CD4-positive, CD25-positive, alpha-beta regulatory T cell (primary cell): ENCODE measurements at regions not wholly inside any gene's neighbourhood (a gene's known extent, or its start where the extent isn't known, plus 50 kb on each side); places are given as distances from the start of the nearest gene placed in this dataset.

Experiments used
- ATAC-seq, 2 donors: fragments of 150-1000 bp; cut with Tn5 transposase; one replicate each; pipeline ENCODE4 v1.10.0; 2021; ENCODE audit warnings: low read depth in 2 of 2, moderate number of reproducible peaks in 2 of 2, moderate library complexity in 1 of 2
- DNase-seq, 3 donors: peaks; one replicate each; pipeline versions ENCODE4 v3.0.0 to v3.0.0-alpha.2; 2012 to 2022; ENCODE audit warnings: mixed read lengths in 1 of 3
- H3K27ac ChIP-seq: one replicate; pipeline ENCODE4 v1.7.0; 2013; ENCODE audit warnings: mild to moderate bottlenecking, low read length; ENCODE audit not compliant: insufficient read depth, poor library complexity, severe bottlenecking
- H3K27me3 ChIP-seq: one replicate; pipeline ENCODE4 v1.7.0; 2013; ENCODE audit warnings: low read length; ENCODE audit not compliant: control insufficient read depth, insufficient read depth
- H3K36me3 ChIP-seq: one replicate; pipeline ENCODE4 v1.7.0; 2013; ENCODE audit warnings: mild to moderate bottlenecking, low read length, moderate library complexity; ENCODE audit not compliant: control insufficient read depth, insufficient read depth
- H3K4me1 ChIP-seq: 2 replicates; pipeline ENCODE4 v1.7.0; 2013; ENCODE audit warnings: mild to moderate bottlenecking, low read length; ENCODE audit not compliant: insufficient read depth, control insufficient read depth, poor library complexity, severe bottlenecking
- H3K4me3 ChIP-seq: one replicate; pipeline ENCODE4 v1.7.0; 2013; ENCODE audit warnings: low read depth, mild to moderate bottlenecking, low read length, moderate library complexity
- H3K9me3 ChIP-seq, 2 experiments: 1 replicate in 1 of 2; 2 replicates in 1 of 2; pipeline ENCODE4 v1.7.0; 2013; ENCODE audit warnings: low read length in 2 of 2, mild to moderate bottlenecking in 1 of 2, moderate library complexity in 1 of 2; ENCODE audit not compliant: control insufficient read depth in 2 of 2
- H3K27ac Mint-ChIP-seq, 3 donors: one replicate each; pipeline ENCODE4 v1.8.0; 2020 to 2022; ENCODE audit warnings: mild to moderate bottlenecking in 3 of 3, mixed read lengths in 3 of 3, moderate library complexity in 2 of 3
- H3K27me3 Mint-ChIP-seq: one replicate; pipeline ENCODE4 v1.8.0; 2022; ENCODE audit warnings: mild to moderate bottlenecking, mixed read lengths
- H3K36me3 Mint-ChIP-seq: one replicate; pipeline ENCODE4 v1.8.0; 2020; ENCODE audit warnings: mixed read lengths
- H3K4me1 Mint-ChIP-seq, 4 donors: one replicate each; pipeline ENCODE4 v1.8.0; 2020 to 2022; ENCODE audit warnings: mixed read lengths in 4 of 4, mild to moderate bottlenecking in 1 of 4
- H3K4me3 Mint-ChIP-seq, 4 donors: one replicate each; pipeline ENCODE4 v1.8.0; 2020 to 2022; ENCODE audit warnings: mild to moderate bottlenecking in 4 of 4, mixed read lengths in 4 of 4, moderate library complexity in 3 of 4
- H3K9me3 Mint-ChIP-seq, 7 donors: one replicate each; pipeline ENCODE4 v1.8.0; 2020 to 2022; ENCODE audit warnings: mixed read lengths in 7 of 7, mild to moderate bottlenecking in 3 of 7, moderate library complexity in 2 of 7

GRCh38 chr6:62942000-62942399 is 269.3 kb upstream of the FKBP1C start:
- H3K27ac ChIP-seq = no peak overlapping the region
- ATAC-seq (no peak), DNase-seq (no peak)
- H3K27me3 ChIP-seq = no peaks in the 10 kb centered on the region
- H3K9me3 ChIP-seq = no peaks in the 10 kb centered on the region
- no peaks in the 10 kb centered on the region for H3K36me3 ChIP-seq
- no peak overlapping the region for H3K4me3 Mint-ChIP-seq
- H3K36me3 Mint-ChIP-seq = no peaks in the 10 kb centered on the region
- no peak overlapping the region for H3K4me3 ChIP-seq
- H3K4me1 ChIP-seq = no peaks in the 10 kb centered on the region
- H3K27me3 Mint-ChIP-seq = no peaks in the 10 kb centered on the region
- no peak overlapping the region for H3K27ac Mint-ChIP-seq
- H3K9me3 Mint-ChIP-seq = peaks cover 0 to 9% (median 3%) of the 10 kb centered on the region in 7 donors
- no peaks in the 10 kb centered on the region for H3K4me1 Mint-ChIP-seq

- Mint-ChIP-seq H3K27me3 (no peaks in the 10 kb centered on the region), H3K4me1 (no peaks in the 10 kb centered on the region), H3K36me3 (no peaks in the 10 kb centered on the region), H3K9me3 (peaks cover 0 to 4% (median 2%) of the 10 kb centered on the region in 7 donors), H3K4me3 (no peak overlapping the region), H3K27ac (no peak overlapping the region)
- ATAC-seq = no peak
- H3K9me3 ChIP-seq = no peaks in the 10 kb centered on the region
- no peaks in the 10 kb centered on the region for H3K4me1 ChIP-seq
- H3K27ac ChIP-seq = no peak overlapping the region
- DNase-seq = no peak
- no peaks in the 10 kb centered on the region for H3K27me3 ChIP-seq
- H3K36me3 ChIP-seq = no peaks in the 10 kb centered on the region
- no peak overlapping the region for H3K4me3 ChIP-seq
These were observed 242.4 kb upstream of the FKBP1C start for GRCh38 chr6:62968834-62969233.

GRCh38 chr6:62971976-62972658 is 239.2 kb upstream of the FKBP1C start:
- Histone ChIP-seq H3K4me1 (no peaks in the 10 kb centered on the region), H3K9me3 (no peaks in the 10 kb centered on the region), H3K27me3 (no peaks in the 10 kb centered on the region), H3K36me3 (no peaks in the 10 kb centered on the region), H3K27ac (no peak overlapping the region), H3K4me3 (no peak overlapping the region)
- no peaks in the 10 kb centered on the region for H3K36me3 Mint-ChIP-seq
- DNase-seq = no peak
- no peaks in the 10 kb centered on the region for H3K27me3 Mint-ChIP-seq
- no peak for ATAC-seq
- peak overlapping the region in 1 of 3 donors; percentile 32 for H3K27ac Mint-ChIP-seq
- H3K4me3 Mint-ChIP-seq = no peak overlapping the region
- H3K9me3 Mint-ChIP-seq = peaks cover 0 to 4% (median 0%) of the 10 kb centered on the region in 7 donors
- no peaks in the 10 kb centered on the region for H3K4me1 Mint-ChIP-seq

- Mint-ChIP-seq H3K27me3 (no peaks in the 10 kb centered on the region), H3K4me1 (no peaks in the 10 kb centered on the region), H3K4me3 (no peak overlapping the region), H3K36me3 (no peaks in the 10 kb centered on the region), H3K27ac (no peak overlapping the region), H3K9me3 (peaks cover 0 to 3% (median 0%) of the 10 kb centered on the region in 7 donors)
- H3K27me3 ChIP-seq = no peaks in the 10 kb centered on the region
- no peak overlapping the region for H3K27ac ChIP-seq
- no peaks in the 10 kb centered on the region for H3K4me1 ChIP-seq
- ATAC-seq (no peak), DNase-seq (no peak)
- no peak overlapping the region for H3K4me3 ChIP-seq
- no peaks in the 10 kb centered on the region for H3K36me3 ChIP-seq
- no peaks in the 10 kb centered on the region for H3K9me3 ChIP-seq
These were observed 236.8 kb upstream of the FKBP1C start for GRCh38 chr6:62974452-62974851.

GRCh38 chr6:62976566-62976965 is 234.7 kb upstream of the FKBP1C start:
- Mint-ChIP-seq H3K9me3 (peaks cover 0 to 3% (median 0%) of the 10 kb centered on the region in 7 donors), H3K4me1 (no peaks in the 10 kb centered on the region), H3K27ac (peak overlapping the region in 1 of 3 donors; percentile 57), H3K4me3 (no peak overlapping the region), H3K36me3 (no peaks in the 10 kb centered on the region), H3K27me3 (no peaks in the 10 kb centered on the region)
- Histone ChIP-seq H3K4me3 (no peak overlapping the region), H3K9me3 (no peaks in the 10 kb centered on the region), H3K27me3 (no peaks in the 10 kb centered on the region), H3K36me3 (no peaks in the 10 kb centered on the region), H3K4me1 (no peaks in the 10 kb centered on the region), H3K27ac (no peak overlapping the region)
- DNase-seq = no peak
- ATAC-seq = no peak

GRCh38 chr6:62978920-62979319 is 232.3 kb upstream of the FKBP1C start:
- no peaks in the 10 kb centered on the region for H3K4me1 Mint-ChIP-seq
- Histone ChIP-seq H3K27ac (no peak overlapping the region), H3K27me3 (no peaks in the 10 kb centered on the region), H3K9me3 (no peaks in the 10 kb centered on the region), H3K36me3 (no peaks in the 10 kb centered on the region), H3K4me3 (no peak overlapping the region), H3K4me1 (no peaks in the 10 kb centered on the region)
- no peaks in the 10 kb centered on the region for H3K36me3 Mint-ChIP-seq
- ATAC-seq = no peak
- no peak overlapping the region for H3K4me3 Mint-ChIP-seq
- DNase-seq = no peak
- no peaks in the 10 kb centered on the region for H3K27me3 Mint-ChIP-seq
- no peak overlapping the region for H3K27ac Mint-ChIP-seq
- peaks cover 0 to 3% (median 0%) of the 10 kb centered on the region in 7 donors for H3K9me3 Mint-ChIP-seq

GRCh38 chr6:62980093-62980492 is 231.2 kb upstream of the FKBP1C start:
- Mint-ChIP-seq H3K4me3 (no peak overlapping the region), H3K9me3 (peaks cover 0 to 6% (median 0%) of the 10 kb centered on the region in 7 donors), H3K27ac (no peak overlapping the region), H3K4me1 (no peaks in the 10 kb centered on the region), H3K36me3 (no peaks in the 10 kb centered on the region), H3K27me3 (no peaks in the 10 kb centered on the region)
- Histone ChIP-seq H3K4me1 (no peaks in the 10 kb centered on the region), H3K4me3 (no peak overlapping the region), H3K9me3 (no peaks in the 10 kb centered on the region), H3K36me3 (no peaks in the 10 kb centered on the region), H3K27me3 (no peaks in the 10 kb centered on the region), H3K27ac (no peak overlapping the region)
- ATAC-seq = no peak
- DNase-seq = no peak

- Histone ChIP-seq H3K4me1 (no peaks in the 10 kb centered on the region), H3K9me3 (no peaks in the 10 kb centered on the region), H3K27me3 (no peaks in the 10 kb centered on the region), H3K36me3 (no peaks in the 10 kb centered on the region), H3K4me3 (no peak overlapping the region), H3K27ac (no peak overlapping the region)
- ATAC-seq (no peak), DNase-seq (no peak)
- H3K36me3 Mint-ChIP-seq = no peaks in the 10 kb centered on the region
- H3K27me3 Mint-ChIP-seq = no peaks in the 10 kb centered on the region
- peaks cover 0 to 6% (median 0%) of the 10 kb centered on the region in 7 donors for H3K9me3 Mint-ChIP-seq
- no peaks in the 10 kb centered on the region for H3K4me1 Mint-ChIP-seq
- H3K27ac Mint-ChIP-seq = no peak overlapping the region
- no peak overlapping the region for H3K4me3 Mint-ChIP-seq
These were observed 230.5 kb upstream of the FKBP1C start for GRCh38 chr6:62980724-62981123.
